T-helper 1 cell treated with Interleukin-12 subunit alpha and Interleukin-12 subunit beta and Interleukin-4 antibody, amounts not matched to agents 30 ng/mL and 1 ng/mL, for 36 hours (primary cell): ENCODE measurements at regions not wholly inside any gene's neighbourhood (a gene's known extent, or its start where the extent isn't known, plus 50 kb on each side); places are given as distances from the start of the nearest gene placed in this dataset.

Experiments used
- intact Hi-C: fragments of 100-400 bp; cut with micrococcal nuclease; formaldehyde crosslinking; loops from one replicate; pipeline ENCODE4 v1.15.1; 2024

GRCh38 chr1:96358057-96358456 lies 363.5 kb upstream of the PTBP2 start:
- intact Hi-C loops, result no loop called here

DNA sequence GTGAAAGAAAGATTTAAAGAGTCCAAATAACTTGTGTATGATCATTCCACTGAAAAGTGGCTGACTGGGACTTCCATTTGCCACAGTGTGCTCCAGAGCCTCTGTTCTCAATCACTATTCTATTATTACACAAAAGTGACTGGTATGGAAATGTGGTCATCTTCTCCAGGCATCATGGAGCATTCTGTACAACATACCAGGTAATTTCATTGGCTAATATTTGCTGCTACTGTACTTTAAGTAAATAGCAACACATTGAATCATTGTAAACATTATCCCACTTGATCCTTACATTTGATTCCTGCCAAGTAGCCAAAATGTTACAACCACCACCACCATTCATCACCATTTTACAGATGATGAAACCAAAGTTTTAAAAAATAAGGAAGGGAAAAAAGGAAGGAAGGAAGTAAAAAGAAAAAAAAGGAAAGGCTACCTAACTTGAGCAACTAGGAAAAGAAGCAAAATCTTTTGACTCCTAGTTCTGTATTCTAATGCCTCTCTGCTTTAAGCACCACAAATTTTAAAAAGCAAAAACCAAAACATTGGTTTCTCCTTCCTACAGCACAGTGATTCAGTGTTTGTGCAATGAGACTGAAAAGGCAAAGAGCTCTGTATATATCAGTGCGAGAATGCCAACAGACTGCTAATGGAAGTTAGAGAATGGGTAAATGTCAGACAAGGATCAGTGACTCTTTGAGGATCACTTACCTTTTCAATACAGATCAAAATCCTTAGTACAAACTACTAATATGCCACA lies 361.4 kb upstream of the PTBP2 start:
- intact Hi-C loops, result no loop called here

GRCh38 chr1:96361271-96361856 lies 360.2 kb upstream of the PTBP2 start:
- intact Hi-C loops, result no loop called here

DNA sequence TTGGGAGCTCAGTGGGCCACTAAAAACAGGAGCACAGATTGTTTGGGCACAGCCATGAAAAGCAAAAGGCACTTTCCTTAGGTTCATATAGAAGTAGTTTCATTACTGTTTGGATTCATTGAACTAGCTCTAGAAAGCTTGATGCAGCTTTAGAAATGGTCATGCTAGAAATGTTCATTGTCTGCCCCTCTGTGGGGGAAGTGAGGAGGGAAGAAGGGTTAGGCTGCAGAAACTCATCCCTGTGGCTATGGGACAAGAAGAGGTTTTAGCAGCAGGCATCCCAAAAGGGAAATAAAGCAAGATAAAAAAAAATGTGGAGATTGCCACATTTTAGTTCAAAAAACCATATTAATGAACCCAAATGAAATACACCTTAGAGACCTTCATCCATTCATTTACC lies 359.6 kb upstream of the PTBP2 start:
- intact Hi-C loops, result no loop called here

DNA sequence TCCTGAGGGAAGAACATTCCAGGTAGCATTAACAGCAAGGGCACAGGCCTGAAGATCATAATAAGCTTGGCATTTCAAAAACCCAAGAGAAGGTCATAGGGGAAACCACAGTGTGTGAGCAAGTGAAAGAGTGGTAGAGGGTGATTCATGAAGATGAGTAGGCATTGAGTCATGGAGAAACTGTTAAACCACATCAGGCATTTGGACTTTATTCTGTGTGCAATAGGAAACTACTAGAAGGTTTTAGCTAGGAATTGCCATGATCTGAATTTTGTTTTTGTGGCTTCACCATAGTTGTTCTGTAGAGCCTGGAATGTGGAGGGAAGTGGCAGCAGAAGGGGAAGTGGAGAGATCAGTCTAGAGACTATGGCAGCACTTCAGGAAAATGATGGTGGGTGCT lies 359.0 kb upstream of the PTBP2 start:
- intact Hi-C loops, result no loop called here

DNA sequence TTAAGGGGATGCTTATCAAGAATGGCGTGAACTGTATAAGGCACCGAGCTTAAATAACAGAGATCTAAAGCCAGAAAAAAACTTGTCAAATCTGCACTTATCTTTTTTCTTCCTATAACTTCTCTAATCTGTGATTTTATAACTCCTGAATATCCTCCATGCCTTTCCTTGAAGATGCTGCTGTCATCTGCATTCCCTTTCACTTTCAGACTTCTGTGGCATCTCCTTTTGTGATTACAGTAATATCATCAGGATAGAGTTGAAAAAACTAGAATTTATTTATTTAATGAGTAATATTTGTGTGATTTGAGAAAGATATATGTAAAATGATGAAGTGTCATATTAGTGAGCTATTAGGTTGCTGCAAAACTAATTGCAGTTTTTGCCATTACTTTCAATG lies 357.8 kb upstream of the PTBP2 start:
- intact Hi-C loops, result no loop called here

GRCh38 chr1:96364576-96364975 lies 357.0 kb upstream of the PTBP2 start:
- intact Hi-C loops, result no loop called here

DNA sequence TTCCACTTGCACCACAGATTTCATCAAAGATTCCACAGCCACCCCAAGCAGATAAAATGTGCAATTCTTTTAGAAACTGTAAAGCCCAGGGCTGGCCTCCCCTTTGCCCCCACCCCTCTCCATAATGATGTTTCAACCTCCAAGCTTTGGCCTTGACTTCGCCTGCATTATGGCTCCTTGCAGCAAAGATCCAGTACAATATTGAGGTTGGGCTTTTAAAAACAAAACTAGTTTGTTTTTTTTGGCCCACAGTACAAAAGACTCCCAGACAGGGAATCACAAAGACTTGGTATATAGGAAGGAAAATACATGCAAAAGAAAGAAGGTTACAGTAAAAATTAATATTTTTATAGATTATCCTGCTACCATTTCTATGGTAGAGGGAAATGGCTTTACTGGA lies 356.5 kb upstream of the PTBP2 start:
- intact Hi-C loops, result no loop called here

DNA sequence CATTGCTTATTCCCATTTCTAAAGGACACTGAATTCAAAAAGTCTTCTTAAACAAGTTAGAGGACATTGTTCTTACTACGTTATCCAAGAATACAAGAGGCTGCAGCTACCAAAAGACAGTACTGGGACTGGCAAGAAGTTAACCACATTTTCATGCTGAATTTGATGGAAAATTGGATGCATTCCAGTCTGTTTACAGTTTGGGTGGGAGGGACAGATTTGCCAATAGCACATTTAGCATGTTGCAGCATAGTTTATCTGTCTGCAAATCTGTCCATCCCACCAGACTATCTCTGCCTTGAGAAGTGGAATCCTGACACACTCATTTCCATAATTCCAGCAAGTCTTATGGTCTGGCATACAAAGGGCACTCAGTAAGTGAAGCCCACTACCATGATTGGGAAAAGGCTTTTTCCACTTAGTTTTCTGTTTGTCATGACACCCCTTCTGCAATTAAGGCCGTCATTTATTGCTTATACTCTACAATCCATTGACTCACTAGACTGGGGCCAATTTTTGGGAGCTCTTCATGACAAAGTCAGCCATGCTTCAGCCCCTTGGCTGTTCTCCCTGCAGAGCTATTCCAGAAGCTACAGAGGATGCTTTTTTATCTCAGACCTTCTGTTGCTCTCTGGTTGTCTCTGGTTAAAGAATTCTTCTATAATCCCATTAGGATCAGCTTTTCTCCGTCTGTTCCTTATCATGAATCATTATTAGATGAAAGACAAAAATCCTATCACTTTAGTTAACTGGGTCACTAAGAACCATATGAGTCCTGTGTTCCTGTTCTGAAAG lies 355.8 kb upstream of the PTBP2 start:
- intact Hi-C loops, result no loop called here

GRCh38 chr1:96366516-96366915 lies 355.1 kb upstream of the PTBP2 start:
- intact Hi-C loops, result no loop called here

GRCh38 chr1:96367791-96368190 lies 353.8 kb upstream of the PTBP2 start:
- intact Hi-C loops, result no loop called here

DNA sequence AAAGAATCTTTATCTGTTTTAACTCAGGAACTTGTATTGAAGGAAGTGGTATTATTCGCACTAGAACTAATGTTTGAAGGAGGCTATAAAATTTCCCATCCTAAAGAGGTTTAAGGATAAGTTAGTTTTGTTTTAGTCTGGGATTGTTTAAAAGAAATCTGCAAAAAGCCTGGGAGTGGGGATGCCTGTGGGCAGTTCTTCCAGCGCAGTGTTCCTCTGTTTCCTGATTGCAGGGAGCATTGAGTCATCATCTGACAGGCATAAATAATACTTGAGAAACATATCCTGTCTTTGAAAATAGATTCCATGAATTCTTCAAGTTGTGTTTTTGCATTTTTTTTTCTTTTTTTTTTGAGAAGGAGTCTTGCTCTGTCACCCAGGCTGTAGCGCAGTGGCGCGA lies 350.8 kb upstream of the PTBP2 start:
- intact Hi-C loops, result no loop called here

DNA sequence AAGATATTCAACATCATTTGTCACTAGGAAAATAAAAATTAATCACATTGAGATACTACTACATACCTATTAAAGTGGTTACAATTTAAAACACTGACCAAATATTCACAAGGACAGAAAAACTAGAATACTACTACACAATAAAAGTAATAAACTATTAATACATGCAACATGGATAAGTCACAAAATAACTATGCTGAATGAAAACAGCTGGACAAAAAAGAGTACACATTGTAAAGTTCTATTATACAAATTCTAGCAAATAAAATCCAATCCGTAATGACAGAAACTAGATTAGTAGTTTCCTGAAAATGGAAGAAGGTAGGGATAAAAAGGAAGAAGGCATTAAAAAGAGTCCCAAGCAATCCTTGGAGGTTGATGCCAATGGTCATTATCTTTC lies 348.7 kb upstream of the PTBP2 start:
- intact Hi-C loops, result no loop called here

DNA sequence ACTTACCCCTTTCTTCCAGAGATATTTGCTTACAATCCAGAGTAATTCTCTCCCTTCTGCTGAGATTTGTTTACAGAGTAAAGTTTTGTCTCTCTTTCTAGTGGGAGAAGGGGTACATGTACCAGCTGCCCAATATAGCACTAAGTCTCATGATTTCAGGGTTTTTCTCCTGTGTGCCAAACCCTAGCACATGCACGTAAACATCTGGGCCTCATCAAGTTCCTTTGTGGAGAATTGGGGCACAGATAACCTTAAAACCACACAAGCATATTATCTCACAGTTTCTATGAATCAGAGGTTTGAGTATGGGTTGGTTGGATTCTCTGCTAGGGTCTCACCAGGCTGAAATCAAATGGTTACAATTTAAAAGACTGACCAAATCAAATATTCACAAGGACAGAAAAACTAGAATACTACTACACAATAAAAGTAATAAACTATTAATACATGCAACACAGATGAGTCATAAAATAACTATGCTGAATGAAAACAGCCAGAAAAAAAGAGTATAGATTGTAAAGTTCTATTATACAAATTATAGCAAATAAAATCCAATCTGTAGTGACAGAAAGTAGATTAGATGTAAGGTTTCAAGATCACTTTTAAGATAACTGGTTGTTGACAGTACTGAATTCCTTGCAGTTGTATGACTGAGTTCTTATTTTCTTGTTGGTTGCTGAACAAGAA lies 347.4 kb upstream of the PTBP2 start:
- intact Hi-C loops, result no loop called here

DNA sequence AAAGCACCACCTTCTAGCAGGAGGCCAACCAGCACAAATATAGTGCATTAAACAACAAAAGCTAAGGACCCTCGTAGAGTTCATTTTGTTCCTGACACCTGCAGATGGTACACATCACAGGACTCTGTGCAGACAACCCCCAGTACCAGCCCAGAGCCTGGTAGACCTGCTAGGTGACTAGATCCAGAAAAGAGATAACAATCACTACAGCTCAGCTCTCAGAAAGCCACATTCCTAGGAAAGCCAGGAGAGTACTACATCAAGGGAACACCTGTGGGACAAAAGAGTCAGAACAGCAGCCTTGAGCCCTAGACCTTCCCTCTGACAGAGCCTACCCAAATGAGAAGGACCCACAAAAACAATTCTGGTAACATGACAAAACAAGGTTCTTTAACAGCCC lies 344.7 kb upstream of the PTBP2 start:
- intact Hi-C loops, result no loop called here

DNA sequence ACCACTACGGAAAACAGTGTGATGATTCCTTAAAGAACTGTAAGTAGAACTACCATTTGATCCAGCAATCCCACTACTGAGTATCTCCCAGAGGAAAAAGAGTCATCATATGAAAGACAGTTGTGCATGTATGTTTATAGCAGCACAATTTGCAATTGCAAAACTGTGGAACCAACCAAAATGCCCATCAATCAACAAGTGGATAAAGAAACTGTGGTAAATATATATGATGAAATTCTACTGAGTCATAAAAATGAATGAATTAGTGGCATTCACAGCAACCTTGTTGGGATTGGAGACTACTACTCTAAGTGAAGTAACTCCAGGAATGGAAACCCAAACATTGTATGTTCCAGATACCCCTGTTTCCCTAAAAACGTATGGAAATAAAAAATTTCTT lies 337.0 kb upstream of the PTBP2 start:
- intact Hi-C loops, result no loop called here

GRCh38 chr1:96387785-96388184 lies 333.8 kb upstream of the PTBP2 start:
- intact Hi-C loops, result no loop called here

- intact Hi-C loops, result no loop called here
Measured at GRCh38 chr1:96388421-96389310, 332.9 kb upstream of the PTBP2 start.

- intact Hi-C loops, result no loop called here
Measured at GRCh38 chr1:96400089-96400488, 321.5 kb upstream of the PTBP2 start.

DNA sequence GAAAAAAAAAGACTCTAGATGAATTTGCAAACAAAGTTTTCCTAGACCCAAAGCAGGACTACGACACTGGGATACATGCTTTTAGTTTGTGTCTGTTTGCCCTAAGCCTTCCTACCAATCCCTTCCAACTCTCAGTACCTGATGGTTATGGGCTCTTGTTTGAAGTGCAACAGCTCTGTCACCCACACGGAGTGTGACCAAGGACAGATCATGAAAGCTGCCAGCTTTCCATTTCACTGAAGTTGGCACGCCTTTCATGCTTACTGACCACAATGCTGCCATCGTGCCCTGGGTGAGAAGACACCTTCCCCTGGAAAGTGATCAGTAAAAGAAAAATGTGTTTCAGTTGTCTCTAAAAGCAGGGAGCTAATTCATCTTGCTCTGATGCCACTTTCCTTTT lies 312.5 kb upstream of the PTBP2 start:
- intact Hi-C loops, result no loop called here

DNA sequence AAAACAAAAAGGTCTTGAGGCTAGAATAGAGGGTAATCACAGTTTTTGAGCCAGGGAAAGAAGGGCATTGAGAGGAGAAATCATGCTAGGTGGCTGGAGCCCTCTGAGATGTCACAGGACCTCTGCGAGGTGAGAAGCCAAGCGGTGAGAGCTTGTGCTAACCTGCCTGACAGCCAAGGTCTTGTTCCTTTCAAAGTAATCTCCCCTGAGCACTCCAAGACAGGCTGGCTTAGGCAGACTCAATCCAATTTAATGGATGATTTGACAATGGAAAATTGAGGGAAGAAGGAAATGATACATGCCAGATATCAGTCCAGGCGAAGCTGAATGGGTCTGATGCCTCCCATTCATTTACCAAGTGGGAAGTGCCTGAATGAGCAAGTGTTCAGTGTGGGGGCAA lies 311.9 kb upstream of the PTBP2 start:
- intact Hi-C loops, result no loop called here
